Fibroblast of pulmonary artery (primary cell): ENCODE measurements at regions not wholly inside any gene's neighbourhood (a gene's known extent, or its start where the extent isn't known, plus 50 kb on each side); places are given as distances from the start of the nearest gene placed in this dataset.
A peak's percentile ranks its signal among the peaks of the same experiment; 100 is the strongest.

Source experiments
- DNase-seq: peaks from one replicate; pipeline ENCODE4 v3.0.0-alpha.2; 2010; ENCODE audit warnings: low read depth
- H3K4me3 ChIP-seq: replicated peaks from 2 replicates; pipeline ENCODE4 v1.5.1; 2011; ENCODE audit warnings: low read depth, mild to moderate bottlenecking, control low read depth, low read length, moderate library complexity
- CTCF ChIP-seq: IDR thresholded peaks from 2 replicates; pipeline ENCODE4 v1.5.1; 2011; ENCODE audit warnings: mild to moderate bottlenecking, control low read depth, low read length, inconsistent platforms; ENCODE audit errors: missing control alignments

- no peak for DNase-seq
- no peak for TF ChIP-seq CTCF
Observed at GRCh38 chr14:22297376-22297775, 291.6 kb downstream of the DAD1 start.

GRCh38 chr14:22296722-22297121, 292.3 kb downstream of the DAD1 start:
- no peak overlapping the region for H3K4me3 ChIP-seq
- no peak for TF ChIP-seq CTCF
- DNase-seq: peak; percentile 74

More at GRCh38 chr14:22297376-22297775, 291.6 kb downstream of the DAD1 start:
- no peak overlapping the region for H3K4me3 ChIP-seq

- no peak for DNase-seq
- no peak for TF ChIP-seq CTCF
- H3K4me3 ChIP-seq: no peak overlapping the region
Observed at GRCh38 chr14:22296088-22296487, 292.9 kb downstream of the DAD1 start.

- DNase-seq: peak; percentile 12
- H3K4me3 ChIP-seq: no peak overlapping the region
- no peak for TF ChIP-seq CTCF
Observed at GRCh38 chr14:22291406-22291805, 297.6 kb downstream of the DAD1 start.

GRCh38 chr14:22289570-22289969, 299.5 kb downstream of the DAD1 start:
- H3K4me3 ChIP-seq: no peak overlapping the region
- no peak for DNase-seq
- no peak for TF ChIP-seq CTCF

- TF ChIP-seq CTCF: no peak
- no peak overlapping the region for H3K4me3 ChIP-seq
- DNase-seq: no peak
Observed at GRCh38 chr14:22285991-22286390, 303.0 kb downstream of the DAD1 start.

- no peak overlapping the region for H3K4me3 ChIP-seq
- TF ChIP-seq CTCF: no peak
- no peak for DNase-seq
Observed at GRCh38 chr14:22282949-22283348, 306.1 kb downstream of the DAD1 start.
